ENCODE measurements at regions not wholly inside any gene's neighbourhood (a gene's known extent, or its start where the extent isn't known, plus 50 kb on each side); places are given as distances from the start of the nearest gene placed in this dataset.

- TF ChIP-seq, protein P1, sequence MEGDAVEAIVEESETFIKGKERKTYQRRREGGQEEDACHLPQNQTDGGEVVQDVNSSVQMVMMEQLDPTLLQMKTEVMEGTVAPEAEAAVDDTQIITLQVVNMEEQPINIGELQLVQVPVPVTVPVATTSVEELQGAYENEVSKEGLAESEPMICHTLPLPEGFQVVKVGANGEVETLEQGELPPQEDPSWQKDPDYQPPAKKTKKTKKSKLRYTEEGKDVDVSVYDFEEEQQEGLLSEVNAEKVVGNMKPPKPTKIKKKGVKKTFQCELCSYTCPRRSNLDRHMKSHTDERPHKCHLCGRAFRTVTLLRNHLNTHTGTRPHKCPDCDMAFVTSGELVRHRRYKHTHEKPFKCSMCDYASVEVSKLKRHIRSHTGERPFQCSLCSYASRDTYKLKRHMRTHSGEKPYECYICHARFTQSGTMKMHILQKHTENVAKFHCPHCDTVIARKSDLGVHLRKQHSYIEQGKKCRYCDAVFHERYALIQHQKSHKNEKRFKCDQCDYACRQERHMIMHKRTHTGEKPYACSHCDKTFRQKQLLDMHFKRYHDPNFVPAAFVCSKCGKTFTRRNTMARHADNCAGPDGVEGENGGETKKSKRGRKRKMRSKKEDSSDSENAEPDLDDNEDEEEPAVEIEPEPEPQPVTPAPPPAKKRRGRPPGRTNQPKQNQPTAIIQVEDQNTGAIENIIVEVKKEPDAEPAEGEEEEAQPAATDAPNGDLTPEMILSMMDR (IDR thresholded peaks at IDR 0.05 in 4 of 5, conservative IDR thresholded peaks at IDR 0.05 in 1 of 5): no peak
- no peak for TF ChIP-seq POLR2A (IDR thresholded peaks at IDR 0.05)
Observed at GRCh38 chr17:34475296-34475695, 104.1 kb upstream of the TMEM132E start.

Data from gastrocnemius medialis (tissue), 4 donors.